Putamen (tissue), 1 donor: ENCODE measurements at regions not wholly inside any gene's neighbourhood (a gene's known extent, or its start where the extent isn't known, plus 50 kb on each side); places are given as distances from the start of the nearest gene placed in this dataset.
"Not testable (repeated sequence)": the region's sequence is repeated elsewhere in the genome, so short reads cannot be mapped to it uniquely, and the experiment has no call there.

Experiments used
- DNase-seq: peaks from one replicate; pipeline ENCODE4 v3.0.0-alpha.2; 2016; ENCODE audit warnings: low spot score

GRCh38 chr4:79743014-79743413 is 330.0 kb downstream of the ANTXR2 start:
- no peak for DNase-seq

GRCh38 chr4:79739912-79740311 is 331.9 kb upstream of the GK2 start:
- no peak for DNase-seq

GRCh38 chr4:79723507-79723906 is 315.5 kb upstream of the GK2 start:
- DNase-seq: no peak

- DNase-seq: no peak
These were observed 292.3 kb upstream of the GK2 start for GRCh38 chr4:79700356-79700755.

GRCh38 chr4:79697444-79697843 is 289.4 kb upstream of the GK2 start:
- no peak for DNase-seq

- DNase-seq: not testable (repeated sequence)
These were observed 288.5 kb upstream of the GK2 start for GRCh38 chr4:79696534-79696933.

- DNase-seq: no peak
These were observed 287.8 kb upstream of the GK2 start for GRCh38 chr4:79695848-79696247.

- DNase-seq: no peak
These were observed 281.7 kb upstream of the GK2 start for GRCh38 chr4:79689740-79690139.

- DNase-seq: no peak
These were observed 280.7 kb upstream of the GK2 start for GRCh38 chr4:79688691-79689090.

- no peak for DNase-seq
These were observed 279.0 kb upstream of the GK2 start for GRCh38 chr4:79687006-79687405.

- DNase-seq: no peak
These were observed 277.5 kb upstream of the GK2 start for GRCh38 chr4:79685542-79685941.

GRCh38 chr4:79684516-79684915 is 276.5 kb upstream of the GK2 start:
- no peak for DNase-seq

- peak; percentile 8 for DNase-seq
These were observed 274.9 kb upstream of the GK2 start for GRCh38 chr4:79682801-79683530.

GRCh38 chr4:79682161-79682560 is 274.1 kb upstream of the GK2 start:
- DNase-seq: no peak

GRCh38 chr4:79679859-79680258 is 271.8 kb upstream of the GK2 start:
- DNase-seq: no peak

- no peak for DNase-seq
These were observed 270.6 kb upstream of the GK2 start for GRCh38 chr4:79678472-79679202.

- no peak for DNase-seq
These were observed 268.7 kb upstream of the GK2 start for GRCh38 chr4:79676705-79677104.

- not testable (repeated sequence) for DNase-seq
These were observed 266.9 kb upstream of the GK2 start for GRCh38 chr4:79674906-79675305.

GRCh38 chr4:79673898-79674297 is 265.9 kb upstream of the GK2 start:
- DNase-seq: no peak

- DNase-seq: no peak
These were observed 265.3 kb upstream of the GK2 start for GRCh38 chr4:79673377-79673776.

GRCh38 chr4:79666875-79667274 is 258.8 kb upstream of the GK2 start:
- DNase-seq: no peak

GRCh38 chr4:79666112-79666511 is 258.1 kb upstream of the GK2 start:
- no peak for DNase-seq

GRCh38 chr4:79663865-79664264 is 255.8 kb upstream of the GK2 start:
- DNase-seq: no peak

GRCh38 chr4:79663141-79663540 is 255.1 kb upstream of the GK2 start:
- no peak for DNase-seq
